ENCODE measurements at regions not wholly inside any gene's neighbourhood (a gene's known extent, or its start where the extent isn't known, plus 50 kb on each side); places are given as distances from the start of the nearest gene placed in this dataset.
"Not testable (repeated sequence)": the region's sequence is repeated elsewhere in the genome, so short reads cannot be mapped to it uniquely, and the experiment has no call there.

GRCh38 chr20:11511821-11512220 is 405.9 kb upstream of the BTBD3 start:
- CTCF ChIA-PET, result no interaction called here
- no peak overlapping the region for H3K4me3 ChIP-seq (ENCODE audit: insufficient read depth, low read depth, low read length)
- H2BK20ac ChIP-seq (ENCODE audit: low read depth, low read length), result 0 out of 2 replicates have a peak overlapping the region, but pooled peaks have one; percentile 3
- no peak overlapping the region for H4K8ac ChIP-seq (ENCODE audit: low read depth in 2 of 2, low read length in 2 of 2)
- in situ Hi-C loops (cut with MboI; ENCODE audit: low sequenced_read_pairs), result no loop called here
- H2BK120ac ChIP-seq (ENCODE audit: low read depth, low read length), result no peak overlapping the region
- BruUV-seq (replicated peaks), result no TSS peak
- no peaks in the 10 kb centered on the region for H4K20me1 ChIP-seq (ENCODE audit: insufficient read depth, low read length)
- H3K14ac ChIP-seq (replicated peaks; ENCODE audit: low read depth, low read length), result no peak overlapping the region
- H3K9me1 ChIP-seq (ENCODE audit: insufficient read depth, low read length), result no peaks in the 10 kb centered on the region
- no peak overlapping the region for H2AK9ac ChIP-seq (replicated peaks; ENCODE audit: low read depth, low read length, poor library complexity)
- no peak overlapping the region for H2AFZ ChIP-seq (replicated peaks; ENCODE audit: low read length, poor library complexity)
- no peak overlapping the region for H4K5ac ChIP-seq (ENCODE audit: low read depth, low read length)
- no peak for TF ChIP-seq RFX5 (IDR thresholded peaks at IDR 0.05; ENCODE audit: low read depth, low read length)
- TF ChIP-seq RCOR1 (IDR thresholded peaks at IDR 0.05; ENCODE audit: insufficient replicate concordance, low read length), result no peak
- TF ChIP-seq, protein P1, sequence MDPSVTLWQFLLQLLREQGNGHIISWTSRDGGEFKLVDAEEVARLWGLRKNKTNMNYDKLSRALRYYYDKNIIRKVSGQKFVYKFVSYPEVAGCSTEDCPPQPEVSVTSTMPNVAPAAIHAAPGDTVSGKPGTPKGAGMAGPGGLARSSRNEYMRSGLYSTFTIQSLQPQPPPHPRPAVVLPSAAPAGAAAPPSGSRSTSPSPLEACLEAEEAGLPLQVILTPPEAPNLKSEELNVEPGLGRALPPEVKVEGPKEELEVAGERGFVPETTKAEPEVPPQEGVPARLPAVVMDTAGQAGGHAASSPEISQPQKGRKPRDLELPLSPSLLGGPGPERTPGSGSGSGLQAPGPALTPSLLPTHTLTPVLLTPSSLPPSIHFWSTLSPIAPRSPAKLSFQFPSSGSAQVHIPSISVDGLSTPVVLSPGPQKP (IDR thresholded peaks at IDR 0.05; ENCODE audit: borderline replicate concordance, low read depth, low read length), result no peak
- no peak for TF ChIP-seq CEBPB (IDR thresholded peaks at IDR 0.05; ENCODE audit: low read depth, low read length)
- TF ChIP-seq, protein P2, sequence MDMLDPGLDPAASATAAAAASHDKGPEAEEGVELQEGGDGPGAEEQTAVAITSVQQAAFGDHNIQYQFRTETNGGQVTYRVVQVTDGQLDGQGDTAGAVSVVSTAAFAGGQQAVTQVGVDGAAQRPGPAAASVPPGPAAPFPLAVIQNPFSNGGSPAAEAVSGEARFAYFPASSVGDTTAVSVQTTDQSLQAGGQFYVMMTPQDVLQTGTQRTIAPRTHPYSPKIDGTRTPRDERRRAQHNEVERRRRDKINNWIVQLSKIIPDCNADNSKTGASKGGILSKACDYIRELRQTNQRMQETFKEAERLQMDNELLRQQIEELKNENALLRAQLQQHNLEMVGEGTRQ (IDR thresholded peaks at IDR 0.05; ENCODE audit: low read depth, low read length), result no peak
- no peak for TF ChIP-seq CHD1 (IDR thresholded peaks at IDR 0.05; ENCODE audit: low read depth, low read length)
- no peak for DNase-seq
- H3K23ac ChIP-seq (ENCODE audit: low read depth, low read length), result no peak overlapping the region
- no peak overlapping the region for H3K9ac ChIP-seq (ENCODE audit: low read depth, low read length)
- no peak for ATAC-seq (ENCODE audit: low read depth)
- no CpG with 5 or more reads among the region's 5 CpGs for WGBS, 2 experiments (ENCODE audit: extremely low coverage in 2 of 2, insufficient read length in 1 of 2)
- no peak overlapping the region for H3K18ac ChIP-seq (ENCODE audit: low read depth, low read length)
- H3K27me3 ChIP-seq (ENCODE audit: control insufficient read depth, insufficient read depth, low read length), result peaks cover 3% of the 10 kb centered on the region
- H3K4ac ChIP-seq (ENCODE audit: low read depth, low read length), result no peak overlapping the region
- H3K4me1 ChIP-seq (ENCODE audit: control insufficient read depth, insufficient read depth, low read length), result no peaks in the 10 kb centered on the region
- no peak overlapping the region for H4K91ac ChIP-seq (ENCODE audit: insufficient read depth, low read depth, low read length)
- no peak overlapping the region for H2BK15ac ChIP-seq (ENCODE audit: low read depth, low read length)
- H2BK5ac ChIP-seq (ENCODE audit: low read depth, low read length, poor library complexity, severe bottlenecking), result no peak overlapping the region
- H3K27ac ChIP-seq (ENCODE audit: insufficient read depth, low read length), result no peak overlapping the region
- POLR2A ChIA-PET (ENCODE audit: unreplicated experiment), result no interaction called here
- dilution Hi-C loops (cut with HindIII; ENCODE audit: low sequenced_read_pairs, unreplicated experiment), result no loop called here
- intact Hi-C loops (cut with micrococcal nuclease), result no loop called here
- H3K4me2 ChIP-seq (ENCODE audit: low read depth, low read length), result no peak overlapping the region
- H2AK5ac ChIP-seq (ENCODE audit: low read depth, low read length), result no peak overlapping the region
- H3K36me3 ChIP-seq (ENCODE audit: control insufficient read depth, insufficient read depth, low read length), result no peaks in the 10 kb centered on the region
- no peaks in the 10 kb centered on the region for H3K9me3 ChIP-seq (ENCODE audit: control insufficient read depth, insufficient read depth, low read length)
- no peaks in the 10 kb centered on the region for H3K79me1 ChIP-seq (ENCODE audit: low read depth in 1 of 2, low read length in 2 of 2)
- H3K56ac ChIP-seq (ENCODE audit: extremely low read depth, insufficient read depth, low read length), result no peak overlapping the region

DNA sequence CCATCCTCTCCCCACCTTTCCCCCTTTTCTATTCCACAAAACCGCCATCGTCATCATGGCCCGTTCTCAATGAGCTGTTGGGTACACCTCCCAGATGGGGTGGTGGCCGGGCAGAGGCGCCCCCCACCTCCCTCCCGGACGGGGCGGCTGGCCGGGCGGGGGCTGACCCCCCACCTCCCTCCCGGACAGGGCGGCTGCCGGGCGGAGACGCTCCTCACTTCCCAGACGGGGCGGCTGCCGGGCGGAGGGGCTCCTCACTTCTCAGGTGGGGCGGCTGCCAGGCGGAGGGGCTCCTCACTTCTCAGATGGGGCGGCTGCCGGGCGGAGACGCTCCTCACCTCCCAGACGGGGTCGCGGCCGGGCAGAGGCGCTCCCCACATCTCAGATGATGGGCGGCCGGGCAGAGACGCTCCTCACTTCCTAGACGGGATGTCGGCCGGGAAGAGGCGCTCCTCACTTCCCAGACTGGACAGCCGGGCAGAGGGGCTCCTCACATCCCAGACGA is 404.4 kb upstream of the BTBD3 start:
- H3K23ac ChIP-seq (ENCODE audit: low read depth, low read length); H3K14ac ChIP-seq (replicated peaks; ENCODE audit: low read depth, low read length); H4K5ac ChIP-seq (ENCODE audit: low read depth, low read length); H3K9me1 ChIP-seq (ENCODE audit: insufficient read depth, low read length); H3K4me3 ChIP-seq (ENCODE audit: insufficient read depth, low read depth, low read length); dilution Hi-C loops (cut with HindIII; ENCODE audit: low sequenced_read_pairs, unreplicated experiment); H3K79me1 ChIP-seq (ENCODE audit: low read depth in 1 of 2, low read length in 2 of 2); BruUV-seq (replicated peaks); CTCF ChIA-PET; H2AFZ ChIP-seq (replicated peaks; ENCODE audit: low read length, poor library complexity); intact Hi-C loops (cut with micrococcal nuclease); H2AK5ac ChIP-seq (ENCODE audit: low read depth, low read length); H3K18ac ChIP-seq (ENCODE audit: low read depth, low read length); H3K36me3 ChIP-seq (ENCODE audit: control insufficient read depth, insufficient read depth, low read length); H3K9me3 ChIP-seq (ENCODE audit: control insufficient read depth, insufficient read depth, low read length); H2BK5ac ChIP-seq (ENCODE audit: low read depth, low read length, poor library complexity, severe bottlenecking); H2BK20ac ChIP-seq (ENCODE audit: low read depth, low read length); ATAC-seq (ENCODE audit: low read depth); in situ Hi-C loops (cut with MboI; ENCODE audit: low sequenced_read_pairs); H2BK15ac ChIP-seq (ENCODE audit: low read depth, low read length); H2AK9ac ChIP-seq (replicated peaks; ENCODE audit: low read depth, low read length, poor library complexity); H3K9ac ChIP-seq (ENCODE audit: low read depth, low read length); H4K8ac ChIP-seq (ENCODE audit: low read depth in 2 of 2, low read length in 2 of 2); H3K56ac ChIP-seq (ENCODE audit: extremely low read depth, insufficient read depth, low read length); H3K4me2 ChIP-seq (ENCODE audit: low read depth, low read length); DNase-seq; H4K91ac ChIP-seq (ENCODE audit: insufficient read depth, low read depth, low read length); H2BK120ac ChIP-seq (ENCODE audit: low read depth, low read length); POLR2A ChIA-PET (ENCODE audit: unreplicated experiment); H3K4me1 ChIP-seq (ENCODE audit: control insufficient read depth, insufficient read depth, low read length); H3K27ac ChIP-seq (ENCODE audit: insufficient read depth, low read length); H3K27me3 ChIP-seq (ENCODE audit: control insufficient read depth, insufficient read depth, low read length); H3K4ac ChIP-seq (ENCODE audit: low read depth, low read length); H4K20me1 ChIP-seq (ENCODE audit: insufficient read depth, low read length): not testable (repeated sequence)
- WGBS, 2 experiments (ENCODE audit: extremely low coverage in 2 of 2, insufficient read length in 1 of 2), result no CpG with 5 or more reads among the region's 39 CpGs
